ENCODE measurements at regions not wholly inside any gene's neighbourhood (a gene's known extent, or its start where the extent isn't known, plus 50 kb on each side); places are given as distances from the start of the nearest gene placed in this dataset.

DNA sequence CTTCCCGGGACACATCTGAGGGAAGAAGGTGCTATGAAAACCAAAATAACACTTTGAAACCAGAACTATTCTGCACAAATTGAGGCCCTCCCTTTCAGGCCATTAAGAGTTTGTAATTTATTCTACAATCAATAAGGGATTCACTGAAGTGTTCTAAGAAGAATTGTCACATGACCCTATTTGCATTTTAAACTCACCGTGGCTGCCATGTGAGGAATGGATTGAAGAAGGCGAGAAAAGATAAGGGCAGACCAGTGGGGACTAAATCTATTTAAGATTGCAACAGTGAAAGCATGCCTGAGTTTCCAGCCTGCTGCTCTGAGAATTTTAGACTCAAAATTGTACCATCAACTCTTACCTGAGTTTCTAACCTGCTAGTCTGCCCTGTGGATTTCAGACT, 408.8 kb upstream of the SALL1 start:
- DNase-seq, result no peak

DNA sequence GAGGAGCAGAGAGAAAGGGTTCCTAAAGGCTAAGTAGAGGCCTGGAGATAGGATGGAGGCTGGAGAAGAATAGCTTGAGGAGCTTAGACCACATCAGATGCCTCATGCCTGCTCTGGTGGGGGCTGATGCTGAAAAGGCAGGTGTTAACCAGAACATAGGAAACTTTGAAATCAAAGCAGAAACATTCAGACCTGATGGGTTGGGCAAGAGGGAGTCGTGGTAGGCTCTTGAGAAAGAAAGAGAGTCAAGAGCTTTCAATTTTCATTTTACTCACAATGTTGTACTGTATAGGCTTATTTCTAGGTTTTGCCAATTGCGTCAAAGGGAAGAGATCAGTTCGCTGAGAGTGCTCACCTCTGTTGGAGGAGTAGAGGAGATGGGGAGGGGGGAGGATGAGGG, 406.6 kb upstream of the SALL1 start:
- DNase-seq, result no peak

DNA sequence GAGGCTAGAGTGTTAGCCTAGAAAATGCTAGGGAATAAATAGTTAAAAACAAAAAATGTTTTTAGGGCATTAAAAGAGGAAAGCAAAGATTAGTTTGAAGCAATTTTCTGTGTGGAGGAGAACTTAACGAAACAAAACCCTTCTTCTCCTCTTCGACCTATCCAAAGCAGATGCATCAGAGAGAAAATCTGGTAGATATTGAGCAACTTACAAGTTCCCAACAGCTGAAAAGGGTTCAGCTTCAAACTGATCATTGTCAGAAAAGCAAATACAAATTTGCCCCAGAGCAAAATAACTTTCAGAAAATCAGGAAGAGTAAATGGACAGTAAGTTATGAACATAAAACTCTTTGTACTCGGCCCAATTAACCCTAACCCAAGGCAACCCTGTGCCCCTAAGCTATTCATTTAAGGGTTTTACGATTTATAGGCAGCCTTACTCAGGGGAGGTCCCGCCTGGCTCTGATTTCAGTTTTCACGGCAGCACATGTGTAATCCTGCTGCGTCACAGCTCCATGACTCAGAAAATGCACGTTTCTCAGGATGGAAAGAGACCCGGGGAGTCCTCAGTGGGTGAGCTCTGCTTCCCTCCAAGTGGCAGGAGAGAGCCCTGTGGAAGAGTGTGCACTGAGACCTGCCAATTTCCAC, 405.7 kb upstream of the SALL1 start:
- no peak for DNase-seq

- DNase-seq, result no peak
These were observed 402.8 kb upstream of the SALL1 start for GRCh38 chr16:51553910-51554309.

- DNase-seq, result no peak
These were observed 402.2 kb upstream of the SALL1 start for GRCh38 chr16:51553314-51553713.

DNA sequence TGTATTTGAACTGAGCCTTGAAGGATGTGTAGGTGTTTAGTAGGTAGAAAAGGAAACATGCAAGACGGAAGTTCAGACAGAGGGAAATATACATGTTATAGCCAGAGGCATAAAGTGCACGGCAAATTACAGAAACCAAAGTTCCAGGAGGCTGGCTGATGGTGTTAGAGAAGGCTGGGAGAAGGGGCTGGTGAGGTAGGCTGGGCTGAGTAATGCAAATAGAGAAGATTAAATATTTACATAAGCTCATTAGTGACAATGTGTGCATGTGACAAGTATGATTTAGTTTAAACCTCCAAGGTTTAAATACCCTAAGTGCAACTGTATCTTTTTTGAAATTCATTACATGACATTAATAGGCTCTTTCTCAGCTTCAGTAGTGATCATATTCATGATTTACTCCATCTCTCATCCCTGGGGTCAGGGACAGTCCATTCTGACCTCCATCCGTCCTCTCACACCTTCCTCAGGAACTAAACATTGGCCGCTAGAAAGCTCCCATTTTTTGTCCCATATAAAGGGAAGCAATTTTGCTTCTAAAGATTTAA, 399.8 kb upstream of the SALL1 start:
- DNase-seq, result no peak

DNA sequence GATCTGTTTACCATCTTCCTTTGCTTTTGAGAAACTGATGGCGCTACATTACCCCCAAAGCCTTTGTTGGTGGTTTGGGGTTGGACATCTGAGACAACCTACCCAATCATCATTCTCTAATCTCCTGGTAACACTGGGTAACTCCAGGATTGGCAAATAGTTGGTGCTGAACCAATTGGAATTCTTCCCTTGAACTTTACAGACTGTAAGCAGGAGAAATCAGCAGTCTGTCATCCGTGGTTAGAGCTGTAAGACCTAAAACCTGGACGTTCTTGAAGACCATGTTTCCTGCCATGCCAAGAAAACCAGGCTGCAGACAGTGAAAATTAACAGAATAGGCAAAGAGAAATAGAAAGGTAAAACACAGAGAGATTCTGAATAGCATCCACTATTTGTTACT, 398.8 kb upstream of the SALL1 start:
- DNase-seq, result no peak

DNA sequence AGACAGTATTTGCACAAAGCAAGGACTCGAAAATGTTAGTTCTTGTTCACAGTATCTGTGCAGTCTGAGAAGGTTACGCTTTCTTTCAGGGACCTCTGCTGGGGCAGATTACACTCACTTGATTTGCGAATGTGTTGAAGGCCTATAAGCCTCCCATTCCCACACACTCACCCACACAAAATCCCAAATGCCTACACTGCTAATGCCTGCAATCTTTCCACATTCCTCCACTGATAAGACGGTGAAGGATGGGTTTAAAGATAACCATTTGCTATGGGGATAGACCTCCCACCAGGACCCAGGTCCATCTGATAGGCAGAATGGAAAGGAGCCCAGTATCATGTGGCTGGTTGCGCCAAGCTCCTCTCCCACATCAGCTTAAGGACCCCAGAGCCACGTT, 394.9 kb upstream of the SALL1 start:
- DNase-seq, result no peak

- no peak for DNase-seq
These were observed 393.9 kb upstream of the SALL1 start for GRCh38 chr16:51544851-51545467.

GRCh38 chr16:51543971-51544370, 392.9 kb upstream of the SALL1 start:
- no peak for DNase-seq

- DNase-seq, result no peak
These were observed 392.1 kb upstream of the SALL1 start for GRCh38 chr16:51542981-51543815.

GRCh38 chr16:51540259-51540658, 389.2 kb upstream of the SALL1 start:
- no peak for DNase-seq

DNA sequence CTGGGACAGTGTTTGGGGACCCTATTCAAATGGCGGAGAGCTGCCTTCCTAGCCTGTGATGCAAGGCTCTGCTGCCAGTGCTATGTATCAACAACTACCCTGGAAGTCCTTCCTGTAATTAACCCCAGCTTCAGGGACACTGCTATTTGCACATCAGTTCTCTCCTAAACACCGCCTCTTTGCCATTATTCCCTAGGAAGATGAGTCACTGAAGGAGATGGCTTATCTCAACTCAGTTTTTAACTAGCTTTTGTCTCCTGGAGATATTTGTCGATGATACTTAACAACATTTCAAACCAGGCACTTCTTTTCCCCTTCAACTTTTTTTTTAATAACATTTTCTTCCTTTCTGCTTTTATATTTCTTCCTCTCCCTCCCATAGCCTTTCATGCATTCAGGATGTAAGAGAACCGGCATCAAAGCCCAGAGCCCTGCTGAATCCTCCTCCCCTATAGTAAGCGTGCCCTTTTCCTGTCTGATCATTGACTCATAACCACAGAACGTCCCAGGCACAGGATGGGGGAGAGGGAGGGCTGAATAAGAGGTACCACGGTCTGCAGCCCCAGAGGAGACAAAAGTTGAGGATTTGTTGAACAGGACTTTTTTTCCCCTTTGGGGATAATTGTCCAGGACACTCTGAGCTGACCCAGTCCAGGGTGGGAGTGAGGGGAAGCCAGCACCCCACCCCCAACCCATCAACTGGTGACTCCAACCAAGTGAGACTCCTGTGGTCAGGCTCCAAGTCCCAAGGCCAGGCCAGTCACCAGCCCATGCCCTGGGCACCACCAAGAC, 387.8 kb upstream of the SALL1 start:
- DNase-seq, result no peak

- DNase-seq, result no peak
These were observed 384.5 kb upstream of the SALL1 start for GRCh38 chr16:51535591-51535990.

GRCh38 chr16:51532551-51532950, 381.5 kb upstream of the SALL1 start:
- DNase-seq, result no peak

DNA sequence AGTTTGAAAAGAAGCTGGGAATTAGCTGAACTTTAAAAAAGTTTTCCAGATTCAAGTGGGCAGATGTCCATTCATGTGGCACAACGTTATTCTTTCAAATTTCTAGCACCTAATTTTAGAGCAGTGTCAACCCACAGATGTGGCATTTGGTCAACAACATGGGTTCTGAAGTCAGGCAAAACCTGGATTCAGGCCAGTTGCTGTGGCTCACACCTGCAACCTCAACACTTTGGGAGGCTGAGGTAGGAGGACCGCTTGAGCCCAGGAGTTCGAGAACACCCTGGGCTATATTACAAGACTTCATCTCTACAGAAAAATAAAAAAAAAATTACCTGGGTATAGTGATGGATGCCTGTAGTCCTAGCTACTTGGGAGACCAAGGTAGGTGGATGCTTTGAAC, 380.2 kb upstream of the SALL1 start:
- DNase-seq, result no peak

DNA sequence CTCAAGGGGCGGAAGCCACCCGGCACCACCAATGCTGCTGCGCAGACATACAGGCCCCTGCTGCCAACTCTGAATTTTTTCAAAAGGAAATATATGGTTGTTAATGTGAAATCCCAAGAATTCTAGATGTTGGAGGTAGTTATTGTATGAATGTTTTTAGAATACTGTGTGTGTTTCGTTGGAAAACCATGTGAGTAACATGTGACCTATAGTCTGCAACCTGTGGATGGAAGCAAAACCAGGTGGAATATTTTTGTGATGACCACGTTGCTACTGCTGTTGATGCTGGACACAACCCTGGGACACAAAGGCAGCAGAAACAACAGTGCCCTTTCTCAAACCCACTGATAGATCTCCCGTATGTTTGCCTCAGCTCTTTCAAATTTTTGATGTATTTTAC, 376.3 kb upstream of the SALL1 start:
- DNase-seq, result no peak

GRCh38 chr16:51526621-51527020, 375.6 kb upstream of the SALL1 start:
- DNase-seq, result no peak

DNA sequence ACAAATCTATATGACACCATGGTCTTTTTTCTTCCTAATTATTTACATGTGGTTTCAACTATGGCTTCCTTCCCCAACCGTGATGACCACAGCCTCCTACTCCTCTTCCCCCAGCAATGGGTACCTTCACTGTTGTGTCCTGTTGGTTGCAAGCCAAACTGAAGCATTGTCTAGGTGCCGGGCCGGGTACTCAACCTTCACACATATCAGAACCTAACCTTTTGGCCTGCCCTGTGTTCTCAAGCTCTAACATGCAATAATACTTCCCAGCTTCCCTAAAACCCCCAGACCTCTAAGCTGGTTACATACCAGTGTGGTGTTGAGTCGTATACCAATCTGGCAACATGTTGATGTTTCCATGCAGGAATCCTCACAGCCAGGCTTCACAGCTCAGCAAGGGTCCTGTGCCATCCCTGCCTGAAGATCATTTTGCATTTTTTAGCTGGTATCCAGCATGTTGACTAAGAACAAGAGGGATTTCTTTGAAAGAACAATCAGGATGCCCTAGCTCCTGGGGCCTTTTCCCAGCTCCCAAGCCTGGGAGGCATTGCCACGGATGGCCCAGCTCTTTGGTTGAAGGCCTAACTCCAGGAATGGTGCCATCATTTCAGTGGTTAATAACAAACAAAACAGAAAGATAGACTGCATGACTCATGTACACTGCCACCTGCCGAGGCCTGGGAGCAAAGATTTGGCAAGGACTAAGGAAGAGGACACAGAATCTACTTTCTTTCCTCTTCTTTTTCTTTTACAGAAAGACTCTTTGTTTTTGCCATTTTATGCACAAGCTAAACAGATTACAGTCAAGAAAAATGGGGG, 373.7 kb upstream of the SALL1 start:
- no peak for DNase-seq

DNA sequence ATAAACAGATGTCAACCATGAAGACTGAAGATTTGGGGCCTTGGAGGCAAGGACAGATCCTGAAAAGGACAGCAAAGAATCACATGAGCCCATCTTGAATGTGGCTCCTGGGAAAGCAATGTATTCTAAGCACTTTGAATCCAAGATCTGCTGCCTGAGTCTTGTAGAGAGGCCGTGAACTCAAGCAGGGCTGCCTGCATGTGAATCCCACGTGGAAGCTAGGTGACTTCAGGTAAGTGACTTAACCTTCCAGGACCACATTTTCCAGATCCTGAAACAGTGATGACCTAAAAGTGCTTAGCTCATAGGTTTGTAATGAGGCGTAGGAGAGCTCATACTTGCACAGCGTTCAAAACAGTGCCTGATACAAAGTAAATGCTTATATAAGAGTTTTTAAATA, 373.0 kb upstream of the SALL1 start:
- DNase-seq, result no peak

- DNase-seq, result no peak
These were observed 372.3 kb upstream of the SALL1 start for GRCh38 chr16:51523400-51523799.

DNA sequence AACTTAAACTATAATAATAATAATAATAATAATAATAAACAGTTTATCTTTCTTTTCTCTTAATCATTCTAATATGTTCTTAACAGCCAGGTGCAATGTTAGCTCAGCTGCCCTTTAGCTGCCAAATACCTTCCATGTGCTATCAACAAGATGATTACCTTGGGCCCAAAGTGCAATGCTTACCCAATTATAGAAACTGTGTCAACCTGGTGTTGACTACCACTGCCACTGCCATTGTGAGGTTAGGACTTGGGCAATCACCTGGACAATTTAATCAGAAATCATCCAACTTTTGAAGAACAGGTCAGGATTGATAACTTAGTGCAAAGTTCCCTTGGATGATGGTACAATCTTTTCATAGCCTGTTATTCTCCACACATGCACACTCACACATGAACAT, 371.8 kb upstream of the SALL1 start:
- DNase-seq, result no peak

All from stimulated activated CD4-positive, alpha-beta T cell treated with anti-CD3 and anti-CD28 coated beads, Interleukin-4, amount 100 ng/mL, for 24 hours (primary cell).